Pancreas (tissue), 10 donors: ENCODE measurements at regions not wholly inside any gene's neighbourhood (a gene's known extent, or its start where the extent isn't known, plus 50 kb on each side); places are given as distances from the start of the nearest gene placed in this dataset.

Experiments used
- ATAC-seq, 4 donors: fragments of 200-7000 bp; cut with Tn5 transposase; one replicate each; pipeline versions ENCODE4 v1.8.0 to v1.9.1; 2020; ENCODE audit warnings: mild to moderate bottlenecking in 4 of 4, moderate library complexity in 4 of 4
- DNase-seq, 6 donors: peaks; one replicate each; pipeline ENCODE4 v3.0.0-alpha.2; 2020
- FAIRE-seq: peaks from 2 replicates; lab custom pipeline; 2012; peaks lifted over from hg19 to GRCh38; lab: Jason Lieb, UNC
- H3K27ac ChIP-seq, 4 donors: fragments of 200-600 bp; sonication (generic); 1 replicate in 3 of 4; 2 replicates in 1 of 4; pipeline versions ENCODE4 v1.5.0 to v1.8.0; 2020
- H3K27me3 ChIP-seq, 4 donors: fragments of 200-600 bp; one replicate each; pipeline ENCODE4 v1.8.0; 2021
- H3K36me3 ChIP-seq, 3 donors: fragments of 200-600 bp; sonication (generic) in 1 of 3; one replicate each; pipeline versions ENCODE4 v1.5.0 to v1.8.0; 2020 to 2021
- H3K4me1 ChIP-seq, 3 donors: fragments of 200-600 bp; one replicate each; pipeline ENCODE4 v1.8.0; 2021
- H3K4me3 ChIP-seq, 4 donors: fragments of 200-600 bp; sonication (generic) in 2 of 4; one replicate each; pipeline versions ENCODE4 v1.5.0 to v1.8.0; 2020 to 2021
- H3K9me3 ChIP-seq, 4 donors: fragments of 200-600 bp; one replicate each; pipeline ENCODE4 v1.8.0; 2021
- WGBS, 2 donors: extraction: QIAGEN DNeasy Blood & Tissue Kit; methylation state at CpG; one replicate each; pipeline ENCODE4 v1.1.7; 2013; 5-methylcytosine and 5-hydroxymethylcytosine counted together
- intact Hi-C, 3 donors: fragments of 100-400 bp; cut with DNase I; formaldehyde crosslinking; loops; one replicate each; pipeline versions ENCODE4 v1.11.1 to v1.14.2; 2022
- TF ChIP-seq, protein P1 (sequence below), 4 donors: fragments of 200-600 bp; sonication (generic) in 3 of 4; IDR thresholded peaks; one replicate each; pipeline versions ENCODE4 v1.5.0 to v1.8.0; 2021; ENCODE audit warnings: antibody characterized with exemption in 4 of 4
- donor health status: healthy with polysubstance abuse.
- donor health status: DM: no; HTN: no; CAD: no; lungs with moderate emphysema.
- donor health status: DM: no; HTN: no; CAD: no.
- donor health status: control.
- donor health status: control.
- donor health status: Bipolar disorder and iron deficiency.
- donor health status: DM: yes; HTN: yes; CAD: no.
- donor health status: DM: no; HTN: no; CAD: no.
- donor health status: DM: no; HTN: no; CAD: no.
- donor health status: DM: yes; HTN: yes; CAD: no.

- intact Hi-C loops = no loop called here
- H3K27me3 ChIP-seq = no peaks in the 10 kb centered on the region
- no peak for ATAC-seq
These were observed 2012.4 kb upstream of the IGFBP7 start for GRCh38 chr4:59122626-59123025.

GRCh38 chr4:59126159-59126558, 2016.0 kb upstream of the IGFBP7 start:
- H3K27me3 ChIP-seq = no peaks in the 10 kb centered on the region
- H3K4me3 ChIP-seq = no peak overlapping the region
- TF ChIP-seq, protein P1, sequence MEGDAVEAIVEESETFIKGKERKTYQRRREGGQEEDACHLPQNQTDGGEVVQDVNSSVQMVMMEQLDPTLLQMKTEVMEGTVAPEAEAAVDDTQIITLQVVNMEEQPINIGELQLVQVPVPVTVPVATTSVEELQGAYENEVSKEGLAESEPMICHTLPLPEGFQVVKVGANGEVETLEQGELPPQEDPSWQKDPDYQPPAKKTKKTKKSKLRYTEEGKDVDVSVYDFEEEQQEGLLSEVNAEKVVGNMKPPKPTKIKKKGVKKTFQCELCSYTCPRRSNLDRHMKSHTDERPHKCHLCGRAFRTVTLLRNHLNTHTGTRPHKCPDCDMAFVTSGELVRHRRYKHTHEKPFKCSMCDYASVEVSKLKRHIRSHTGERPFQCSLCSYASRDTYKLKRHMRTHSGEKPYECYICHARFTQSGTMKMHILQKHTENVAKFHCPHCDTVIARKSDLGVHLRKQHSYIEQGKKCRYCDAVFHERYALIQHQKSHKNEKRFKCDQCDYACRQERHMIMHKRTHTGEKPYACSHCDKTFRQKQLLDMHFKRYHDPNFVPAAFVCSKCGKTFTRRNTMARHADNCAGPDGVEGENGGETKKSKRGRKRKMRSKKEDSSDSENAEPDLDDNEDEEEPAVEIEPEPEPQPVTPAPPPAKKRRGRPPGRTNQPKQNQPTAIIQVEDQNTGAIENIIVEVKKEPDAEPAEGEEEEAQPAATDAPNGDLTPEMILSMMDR (IDR thresholded peaks at IDR 0.05) = no peak
- no peaks in the 10 kb centered on the region for H3K4me1 ChIP-seq
- no peak for ATAC-seq
- FAIRE-seq = no peak
- intact Hi-C loops = no loop called here
- no peak for DNase-seq
- H3K36me3 ChIP-seq = no peaks in the 10 kb centered on the region
- WGBS, 2 donors = 74 to 88% methylated on average over 4 of the region's 4 CpGs
- H3K27ac ChIP-seq = no peak overlapping the region
- no peaks in the 10 kb centered on the region for H3K9me3 ChIP-seq

More at GRCh38 chr4:59122626-59123025, 2012.4 kb upstream of the IGFBP7 start:
- Histone ChIP-seq H3K36me3 (no peaks in the 10 kb centered on the region), H3K9me3 (no peaks in the 10 kb centered on the region), H3K4me3 (no peak overlapping the region), H3K4me1 (no peaks in the 10 kb centered on the region), H3K27ac (no peak overlapping the region)
- no peak for FAIRE-seq
- TF ChIP-seq, protein P1 (IDR thresholded peaks at IDR 0.05) = no peak
- no peak for DNase-seq
- WGBS, 2 donors = 43 to 46% methylated on average over 2 of the region's 2 CpGs

DNA sequence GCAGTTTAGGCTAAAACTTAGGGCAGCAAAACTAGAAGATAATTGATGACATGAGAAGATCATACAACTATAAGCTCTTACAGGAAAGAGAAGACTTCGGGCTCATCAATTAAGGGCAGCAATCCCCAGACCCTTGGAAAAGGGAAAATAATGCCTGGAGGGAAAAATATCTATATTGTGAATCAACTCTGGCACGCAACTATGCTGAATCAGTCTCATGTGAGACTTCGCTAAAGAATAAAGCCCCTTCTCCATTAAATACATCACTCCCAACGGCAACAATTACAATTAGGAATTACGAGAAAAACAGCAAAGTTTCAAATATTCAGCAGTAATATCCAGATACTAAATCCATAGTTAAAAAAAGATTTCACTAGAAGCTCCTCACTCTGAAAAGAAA, 2016.8 kb upstream of the IGFBP7 start:
- H3K9me3 ChIP-seq = no peaks in the 10 kb centered on the region
- H3K4me3 ChIP-seq = no peak overlapping the region
- H3K27me3 ChIP-seq = no peaks in the 10 kb centered on the region
- H3K4me1 ChIP-seq = no peaks in the 10 kb centered on the region
- FAIRE-seq (no peak), ATAC-seq (no peak), DNase-seq (no peak)
- intact Hi-C loops = no loop called here
- WGBS, 2 donors = 77 to 87% methylated on average over 5 of the region's 5 CpGs
- H3K27ac ChIP-seq = no peak overlapping the region
- no peaks in the 10 kb centered on the region for H3K36me3 ChIP-seq
- TF ChIP-seq, protein P1 (IDR thresholded peaks at IDR 0.05) = no peak

GRCh38 chr4:59127743-59128142, 2017.6 kb upstream of the IGFBP7 start:
- no peak for DNase-seq
- H3K9me3 ChIP-seq = no peaks in the 10 kb centered on the region
- no peaks in the 10 kb centered on the region for H3K36me3 ChIP-seq
- no peak for FAIRE-seq
- no peaks in the 10 kb centered on the region for H3K4me1 ChIP-seq
- no peaks in the 10 kb centered on the region for H3K27me3 ChIP-seq
- TF ChIP-seq, protein P1 (IDR thresholded peaks at IDR 0.05) = no peak
- no peak overlapping the region for H3K27ac ChIP-seq
- ATAC-seq = no peak
- 39 to 50% methylated on average over 1 of the region's 1 CpG for whole genome bisulfite sequencing, 2 donors
- intact Hi-C loops = no loop called here
- no peak overlapping the region for H3K4me3 ChIP-seq

- WGBS, 2 donors = 77 to 82% methylated on average over 1 of the region's 1 CpG
- Histone ChIP-seq H3K4me1 (no peaks in the 10 kb centered on the region), H3K36me3 (no peaks in the 10 kb centered on the region), H3K4me3 (no peak overlapping the region), H3K27me3 (no peaks in the 10 kb centered on the region), H3K27ac (no peak overlapping the region), H3K9me3 (no peaks in the 10 kb centered on the region)
- FAIRE-seq (no peak), ATAC-seq (no peak), DNase-seq (no peak)
- intact Hi-C loops = no loop called here
- TF ChIP-seq, protein P1 (IDR thresholded peaks at IDR 0.05) = no peak
These were observed 2025.2 kb upstream of the IGFBP7 start for GRCh38 chr4:59135248-59135985.
